ENCODE measurements at regions not wholly inside any gene's neighbourhood (a gene's known extent, or its start where the extent isn't known, plus 50 kb on each side); places are given as distances from the start of the nearest gene placed in this dataset.

GRCh38 chr5:173385832-173386360 lies 57.7 kb upstream of the STC2 start:
- no peaks in the 10 kb centered on the region for H3K27me3 ChIP-seq (ENCODE audit: control insufficient read depth in 2 of 2, insufficient read depth in 2 of 2, low read length in 2 of 2)
- DNase-seq (ENCODE audit: low read depth, low spot score) (no peak), FAIRE-seq (no peak)
- CTCF ChIA-PET: no interaction called here
- H3K4me3 ChIP-seq (replicated peaks in 1 of 3; ENCODE audit: insufficient read depth in 1 of 3, low read depth in 1 of 3, low read length in 3 of 3): no peak overlapping the region
- no peak overlapping the region for H3K27ac ChIP-seq (ENCODE audit: insufficient read depth, low read depth, low read length)
- no peaks in the 10 kb centered on the region for H3K9me3 ChIP-seq (replicated peaks; ENCODE audit: control insufficient read depth, insufficient read depth, low read length)
- no peak for TF ChIP-seq GATA2 (IDR thresholded peaks at IDR 0.05; ENCODE audit: insufficient read depth, insufficient read length, low read depth, low read length)
- no peak for TF ChIP-seq JUN (IDR thresholded peaks at IDR 0.05; ENCODE audit: borderline replicate concordance, insufficient read depth, insufficient read length, low read depth)
- no peak for TF ChIP-seq EZH2 (IDR thresholded peaks at IDR 0.05; ENCODE audit: borderline replicate concordance, low read depth, low read length, severe bottlenecking)
- TF ChIP-seq, protein P1, sequence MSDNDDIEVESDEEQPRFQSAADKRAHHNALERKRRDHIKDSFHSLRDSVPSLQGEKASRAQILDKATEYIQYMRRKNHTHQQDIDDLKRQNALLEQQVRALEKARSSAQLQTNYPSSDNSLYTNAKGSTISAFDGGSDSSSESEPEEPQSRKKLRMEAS (IDR thresholded peaks at IDR 0.05; ENCODE audit: insufficient read depth, insufficient read length): no peak
- TF ChIP-seq FOS (IDR thresholded peaks at IDR 0.05; ENCODE audit: borderline replicate concordance, insufficient read depth, low read length): no peak
- no peak overlapping the region for H3K4me2 ChIP-seq (ENCODE audit: insufficient read depth, low read length)
- intact Hi-C loops (cut with micrococcal nuclease): no loop called here
- no peaks in the 10 kb centered on the region for H3K36me3 ChIP-seq (ENCODE audit: control insufficient read depth in 2 of 2, extremely low read depth in 1 of 2, insufficient read depth in 2 of 2, low read length in 2 of 2)
- H3K79me2 ChIP-seq (ENCODE audit: control insufficient read depth, insufficient read depth, low read length): no peaks in the 10 kb centered on the region
- H2AFZ ChIP-seq (ENCODE audit: low read depth, low read length): no peak overlapping the region
- no peak overlapping the region for H3K9ac ChIP-seq (replicated peaks; ENCODE audit: extremely low read depth, insufficient read depth, low read length)
- BruUV-seq (replicated peaks): no TSS peak
- no peaks in the 10 kb centered on the region for H3K4me1 ChIP-seq (ENCODE audit: control insufficient read depth, extremely low read depth, insufficient read depth, low read length)
- POLR2A ChIA-PET: no interaction called here
- dilution Hi-C loops (cut with MboI; ENCODE audit: extremely low pct_ligation_motif_present, low sequenced_read_pairs): no loop called here
- H4K20me1 ChIP-seq (replicated peaks; ENCODE audit: control insufficient read depth, extremely low read depth, insufficient read depth, low read length): no peaks in the 10 kb centered on the region
- H3K9me1 ChIP-seq (replicated peaks; ENCODE audit: control insufficient read depth, extremely low read depth, insufficient read depth, low read length): no peaks in the 10 kb centered on the region

GRCh38 chr5:173383711-173384110 lies 55.5 kb upstream of the STC2 start:
- TF ChIP-seq JUN (IDR thresholded peaks at IDR 0.05; ENCODE audit: borderline replicate concordance, insufficient read depth, insufficient read length, low read depth): no peak
- no peak for TF ChIP-seq EZH2 (IDR thresholded peaks at IDR 0.05; ENCODE audit: borderline replicate concordance, low read depth, low read length, severe bottlenecking)
- TF ChIP-seq, protein P1 (IDR thresholded peaks at IDR 0.05; ENCODE audit: insufficient read depth, insufficient read length): no peak
- dilution Hi-C loops (cut with MboI; ENCODE audit: extremely low pct_ligation_motif_present, low sequenced_read_pairs): no loop called here
- no peak overlapping the region for H3K9ac ChIP-seq (replicated peaks; ENCODE audit: extremely low read depth, insufficient read depth, low read length)
- DNase-seq (ENCODE audit: low read depth, low spot score) (no peak), FAIRE-seq (no peak)
- H3K4me2 ChIP-seq (ENCODE audit: insufficient read depth, low read length): no peak overlapping the region
- H4K20me1 ChIP-seq (replicated peaks; ENCODE audit: control insufficient read depth, extremely low read depth, insufficient read depth, low read length): no peaks in the 10 kb centered on the region
- no peak overlapping the region for H3K27ac ChIP-seq (ENCODE audit: insufficient read depth, low read depth, low read length)
- no peak overlapping the region for H2AFZ ChIP-seq (ENCODE audit: low read depth, low read length)
- POLR2A ChIA-PET: no interaction called here
- no peaks in the 10 kb centered on the region for H3K4me1 ChIP-seq (ENCODE audit: control insufficient read depth, extremely low read depth, insufficient read depth, low read length)
- no peaks in the 10 kb centered on the region for H3K36me3 ChIP-seq (ENCODE audit: control insufficient read depth in 2 of 2, extremely low read depth in 1 of 2, insufficient read depth in 2 of 2, low read length in 2 of 2)
- H3K9me3 ChIP-seq (replicated peaks; ENCODE audit: control insufficient read depth, insufficient read depth, low read length): no peaks in the 10 kb centered on the region
- intact Hi-C loops (cut with micrococcal nuclease): no loop called here
- no peaks in the 10 kb centered on the region for H3K79me2 ChIP-seq (ENCODE audit: control insufficient read depth, insufficient read depth, low read length)
- CTCF ChIA-PET: no interaction called here
- no TSS peak for BruUV-seq (replicated peaks)
- no peaks in the 10 kb centered on the region for H3K27me3 ChIP-seq (ENCODE audit: control insufficient read depth in 2 of 2, insufficient read depth in 2 of 2, low read length in 2 of 2)
- H3K4me3 ChIP-seq (replicated peaks in 1 of 3; ENCODE audit: insufficient read depth in 1 of 3, low read depth in 1 of 3, low read length in 3 of 3): no peak overlapping the region
- H3K9me1 ChIP-seq (replicated peaks; ENCODE audit: control insufficient read depth, extremely low read depth, insufficient read depth, low read length): no peaks in the 10 kb centered on the region
